H1 (cell line): ENCODE measurements at regions not wholly inside any gene's neighbourhood (a gene's known extent, or its start where the extent isn't known, plus 50 kb on each side); places are given as distances from the start of the nearest gene placed in this dataset.

Source experiments
- CTCF ChIA-PET: fragments of 300-600 bp; sonication (Branson Sonifier 250); formaldehyde crosslinking; loops from one replicate; lab custom pipeline; 2021; ENCODE audit not compliant: partially characterized antibody; lab: Charles Lee
- POLR2A ChIA-PET: fragments of 300-600 bp; sonication (Branson Sonifier 250); formaldehyde crosslinking; loops from one replicate; lab custom pipeline; 2021; ENCODE audit warnings: inconsistent platforms; ENCODE audit not compliant: partially characterized antibody; lab: Charles Lee
- DNase-seq, 2 experiments: peaks; one replicate each; pipeline versions ENCODE4 v3.0.0 to v3.0.0-alpha.2; 2010 to 2022; ENCODE audit warnings: low spot score in 2 of 2, low read depth in 1 of 2, mixed read lengths in 1 of 2
- FAIRE-seq: peaks from 2 replicates; lab custom pipeline; 2011; peaks lifted over from hg19 to GRCh38; lab: Jason Lieb, UNC
- H2AFZ ChIP-seq: 2 replicates; pipeline ENCODE4 v1.8.1; 2012; ENCODE audit warnings: low read length, inconsistent platforms
- H2AK5ac ChIP-seq: 2 replicates; pipeline ENCODE4 v1.6.1; 2013; ENCODE audit warnings: low read depth, low read length
- H2BK120ac ChIP-seq: replicated peaks from 2 replicates; pipeline ENCODE3; 2013; ENCODE audit warnings: low read depth, low read length, inconsistent platforms
- H2BK12ac ChIP-seq: 2 replicates; pipeline ENCODE4 v1.6.1; 2013; ENCODE audit warnings: low read depth, low read length
- H2BK15ac ChIP-seq: 2 replicates; pipeline ENCODE4 v1.6.1; 2013; ENCODE audit warnings: low read length
- H2BK20ac ChIP-seq: 2 replicates; pipeline ENCODE4 v1.6.1; 2013; ENCODE audit warnings: low read length
- H2BK5ac ChIP-seq: 2 replicates; pipeline ENCODE4 v1.6.1; 2013; ENCODE audit warnings: low read depth, low read length
- H3K14ac ChIP-seq: 2 replicates; pipeline ENCODE4 v1.6.1; 2013; ENCODE audit warnings: inconsistent platforms; ENCODE audit not compliant: insufficient read length
- H3K18ac ChIP-seq: 2 replicates; pipeline ENCODE4 v1.6.1; 2013; ENCODE audit warnings: low read length; ENCODE audit errors: extremely low read depth
- H3K23ac ChIP-seq: 2 replicates; pipeline ENCODE4 v1.6.1; 2013; ENCODE audit warnings: inconsistent platforms; ENCODE audit not compliant: insufficient read length
- H3K23me2 ChIP-seq: 2 replicates; pipeline ENCODE4 v1.6.1; 2013; ENCODE audit warnings: low read depth, low read length
- H3K27ac ChIP-seq: 2 replicates; pipeline ENCODE4 v1.6.1; 2011; ENCODE audit warnings: low read depth, low read length, inconsistent platforms
- H3K27me3 ChIP-seq, 4 experiments: replicated peaks in 1 of 4; 1 replicate in 1 of 4; 2 replicates in 3 of 4; pipeline versions ENCODE4 v1.6.1 to v1.8.1; 2011 to 2013; ENCODE audit warnings: low read length in 3 of 4, mild to moderate bottlenecking in 3 of 4, inconsistent platforms in 2 of 4, mixed read lengths in 2 of 4, moderate library complexity in 1 of 4; ENCODE audit not compliant: control insufficient read depth in 3 of 4, insufficient read depth in 3 of 4; ENCODE audit errors: extremely low read depth in 1 of 4
- H3K36me3 ChIP-seq, 4 experiments: 2 replicates each; pipeline versions ENCODE4 v1.6.1 to v1.8.1; 2011 to 2013; ENCODE audit warnings: mild to moderate bottlenecking in 4 of 4, low read length in 3 of 4, moderate library complexity in 2 of 4, control low read depth in 1 of 4, inconsistent platforms in 1 of 4; ENCODE audit not compliant: insufficient read depth in 4 of 4, control insufficient read depth in 2 of 4
- H3K4ac ChIP-seq: replicated peaks from 2 replicates; pipeline ENCODE3; 2013; ENCODE audit warnings: low read length, low read depth, mixed read lengths, inconsistent platforms; ENCODE audit not compliant: insufficient read length
- H3K4me1 ChIP-seq, 4 experiments: replicated peaks in 1 of 4; 1 replicate in 1 of 4; 2 replicates in 3 of 4; pipeline versions ENCODE4 v1.6.1 to v1.8.1; 2011 to 2013; ENCODE audit warnings: low read length in 3 of 4, inconsistent platforms in 2 of 4, mixed read lengths in 1 of 4; ENCODE audit not compliant: insufficient read depth in 4 of 4, control insufficient read depth in 3 of 4
- H3K4me2 ChIP-seq, 2 experiments: 2 replicates each; pipeline versions ENCODE4 v1.6.1 to v1.8.1; 2011 to 2013; ENCODE audit warnings: low read depth in 2 of 2, low read length in 2 of 2, control low read depth in 1 of 2, inconsistent platforms in 1 of 2, mild to moderate bottlenecking in 1 of 2; ENCODE audit not compliant: insufficient read depth in 1 of 2
- H3K4me3 ChIP-seq, 4 experiments: fragments of 200-600, 300-600 bp in 1 of 4; sonication (generic), shearing (Covaris generic), sonication (Bioruptor Twin) in 1 of 4; 2 replicates each; pipeline versions ENCODE4 v1.5.1 to v1.8.1; 2011 to 2016; ENCODE audit warnings: low read length in 4 of 4, low read depth in 3 of 4, control low read depth in 2 of 4, inconsistent platforms in 2 of 4, mild to moderate bottlenecking in 2 of 4, mixed read lengths in 1 of 4, moderate library complexity in 1 of 4; ENCODE audit not compliant: insufficient read depth in 2 of 4; ENCODE audit errors: extremely low read depth in 1 of 4
- H3K56ac ChIP-seq: replicated peaks from 2 replicates; pipeline ENCODE3; 2013; ENCODE audit warnings: low read depth, mild to moderate bottlenecking, mixed read lengths, low read length, inconsistent platforms; ENCODE audit not compliant: insufficient read length
- H3K79me1 ChIP-seq: 2 replicates; pipeline ENCODE4 v1.6.1; 2013; ENCODE audit warnings: low read depth, low read length, control low read depth
- H3K79me2 ChIP-seq, 2 experiments: 2 replicates each; pipeline versions ENCODE4 v1.6.1 to v1.8.1; 2012 to 2013; ENCODE audit warnings: low read length in 2 of 2, mild to moderate bottlenecking in 2 of 2, inconsistent platforms in 1 of 2; ENCODE audit not compliant: insufficient read depth in 2 of 2, control insufficient read depth in 1 of 2
- H3K9ac ChIP-seq, 4 experiments: replicated peaks in 1 of 4; 1 replicate in 1 of 4; 2 replicates in 3 of 4; pipeline versions ENCODE4 v1.6.1 to v1.8.1; 2011 to 2013; ENCODE audit warnings: low read depth in 3 of 4, low read length in 3 of 4, control low read depth in 2 of 4, mild to moderate bottlenecking in 2 of 4, moderate library complexity in 2 of 4, inconsistent platforms in 1 of 4; ENCODE audit errors: extremely low read depth in 1 of 4
- H3K9me3 ChIP-seq, 2 experiments: 2 replicates each; pipeline versions ENCODE4 v1.6.1 to v1.8.1; 2012 to 2013; ENCODE audit warnings: mild to moderate bottlenecking in 2 of 2, moderate library complexity in 2 of 2, control low read depth in 1 of 2, inconsistent platforms in 1 of 2, low read depth in 1 of 2, low read length in 1 of 2, mixed read lengths in 1 of 2; ENCODE audit not compliant: insufficient read depth in 2 of 2
- H4K20me1 ChIP-seq, 2 experiments: replicated peaks in 1 of 2; 2 replicates each; pipeline versions ENCODE3 to v1.8.1; 2011 to 2013; ENCODE audit warnings: inconsistent platforms in 2 of 2, low read length in 2 of 2, mild to moderate bottlenecking in 1 of 2; ENCODE audit not compliant: insufficient read depth in 2 of 2, control insufficient read depth in 1 of 2
- H4K5ac ChIP-seq: 2 replicates; pipeline ENCODE4 v1.6.1; 2013; ENCODE audit warnings: low read length, low read depth, mixed read lengths, inconsistent platforms; ENCODE audit not compliant: insufficient read length
- H4K8ac ChIP-seq: 2 replicates; pipeline ENCODE4 v1.8.0; 2013; ENCODE audit warnings: mild to moderate bottlenecking, moderate library complexity, low read length, inconsistent platforms; ENCODE audit not compliant: insufficient read depth; ENCODE audit errors: extremely low read depth
- H4K91ac ChIP-seq: replicated peaks from 2 replicates; pipeline ENCODE3; 2013; ENCODE audit warnings: low read length, mixed read lengths, inconsistent platforms; ENCODE audit not compliant: insufficient read length
- FOSL1 ChIP-seq: IDR thresholded peaks from 2 replicates; pipeline ENCODE4 v1.6.1; 2011; ENCODE audit warnings: mild to moderate bottlenecking, low read depth, low read length, moderate library complexity; ENCODE audit not compliant: insufficient read depth
- GABPA ChIP-seq: IDR thresholded peaks from 2 replicates; pipeline ENCODE4 v1.6.1; 2011; ENCODE audit warnings: mild to moderate bottlenecking, low read length, moderate library complexity, borderline replicate concordance; ENCODE audit not compliant: insufficient read depth
- MAFK ChIP-seq: IDR thresholded peaks from 2 replicates; pipeline ENCODE4 v1.6.1; 2012; ENCODE audit warnings: low read depth, mild to moderate bottlenecking, improper control_type of control experiment, low read length
- USF2 ChIP-seq: IDR thresholded peaks from 2 replicates; pipeline ENCODE4 v1.6.1; 2011; ENCODE audit warnings: low read length, improper control_type of control experiment
- ZNF274 ChIP-seq: IDR thresholded peaks from 2 replicates; pipeline ENCODE4 v1.7.0; 2012; ENCODE audit warnings: low read length, borderline replicate concordance; ENCODE audit errors: extremely low read depth
- WGBS, 2 experiments: shearing (Covaris generic) in 1 of 2; methylation state at CpG; one replicate each; pipeline versions ENCODE4 v1.1.6 to v1.1.7; 2013 to 2015; ENCODE audit warnings: low lambda C conversion rate in 2 of 2, mixed read lengths in 2 of 2, inconsistent platforms in 1 of 2, low coverage in 1 of 2, missing lambda C conversion rate in 1 of 2; ENCODE audit not compliant: insufficient replicate concordance in 2 of 2, insufficient coverage in 1 of 2, insufficient read length in 1 of 2; ENCODE audit errors: extremely low coverage in 1 of 2, missing lambda C conversion rate in 1 of 2; 5-methylcytosine and 5-hydroxymethylcytosine counted together

- H2AK5ac ChIP-seq, result no peak overlapping the region
- H3K27me3 ChIP-seq, result no peaks in the 10 kb centered on the region
- H3K9ac ChIP-seq, result no peak overlapping the region
- H2BK20ac ChIP-seq, result no peak overlapping the region
- H3K4me1 ChIP-seq, result peaks cover 0 to 2% (median 0%) of the 10 kb centered on the region in 4 experiments; a peak in 2 of 7 replicates
- ChIA-PET POLR2A (no interaction called here), CTCF (interaction anchor here (1.2 kb wide), 2 partner anchors 9 to 12 kb away, joined by 4 to 5 read pairs; no protein-coding TSS in a partner anchor)
- H3K14ac ChIP-seq, result no peak overlapping the region
- H4K20me1 ChIP-seq, result no peaks in the 10 kb centered on the region
- no peak overlapping the region for H3K4me3 ChIP-seq
- H2BK120ac ChIP-seq, result no peak overlapping the region
- no peak overlapping the region for H2BK5ac ChIP-seq
- no peak overlapping the region for H2AFZ ChIP-seq
- no peak overlapping the region for H4K5ac ChIP-seq
- H4K8ac ChIP-seq, result no peak overlapping the region
- no peak overlapping the region for H3K4me2 ChIP-seq
- H4K91ac ChIP-seq, result no peak overlapping the region
- H2BK15ac ChIP-seq, result no peak overlapping the region
- H3K56ac ChIP-seq, result no peak overlapping the region
- no peak overlapping the region; the same call in 1 of the 2 replicates for H2BK12ac ChIP-seq
- no peaks in the 10 kb centered on the region for H3K23me2 ChIP-seq
- no peak overlapping the region for H3K27ac ChIP-seq
- no peak for DNase-seq
- H3K18ac ChIP-seq, result no peak overlapping the region
- H3K4ac ChIP-seq, result no peak overlapping the region
- H3K23ac ChIP-seq, result no peak overlapping the region
- no peak for FAIRE-seq
- no peaks in the 10 kb centered on the region for H3K79me2 ChIP-seq
- no peaks in the 10 kb centered on the region for H3K9me3 ChIP-seq
- 87% methylated on average over 3 of the region's 3 CpGs; no CpG with 5 or more reads in 1 of the 2 experiments for WGBS, 2 experiments
- no peaks in the 10 kb centered on the region for H3K36me3 ChIP-seq
- no peaks in the 10 kb centered on the region for H3K79me1 ChIP-seq
- no peak for TF ChIP-seq MAFK
- TF ChIP-seq USF2, result no peak
- TF ChIP-seq FOSL1, result no peak
- TF ChIP-seq ZNF274, result no peak
- no peak for TF ChIP-seq GABPA
Measured at GRCh38 chr2:176463546-176463945, 194.3 kb downstream of the MTX2 start.
